ENCODE measurements at regions not wholly inside any gene's neighbourhood (a gene's known extent, or its start where the extent isn't known, plus 50 kb on each side); places are given as distances from the start of the nearest gene placed in this dataset.
A peak's percentile ranks its signal among the peaks of the same experiment; 100 is the strongest.

DNA sequence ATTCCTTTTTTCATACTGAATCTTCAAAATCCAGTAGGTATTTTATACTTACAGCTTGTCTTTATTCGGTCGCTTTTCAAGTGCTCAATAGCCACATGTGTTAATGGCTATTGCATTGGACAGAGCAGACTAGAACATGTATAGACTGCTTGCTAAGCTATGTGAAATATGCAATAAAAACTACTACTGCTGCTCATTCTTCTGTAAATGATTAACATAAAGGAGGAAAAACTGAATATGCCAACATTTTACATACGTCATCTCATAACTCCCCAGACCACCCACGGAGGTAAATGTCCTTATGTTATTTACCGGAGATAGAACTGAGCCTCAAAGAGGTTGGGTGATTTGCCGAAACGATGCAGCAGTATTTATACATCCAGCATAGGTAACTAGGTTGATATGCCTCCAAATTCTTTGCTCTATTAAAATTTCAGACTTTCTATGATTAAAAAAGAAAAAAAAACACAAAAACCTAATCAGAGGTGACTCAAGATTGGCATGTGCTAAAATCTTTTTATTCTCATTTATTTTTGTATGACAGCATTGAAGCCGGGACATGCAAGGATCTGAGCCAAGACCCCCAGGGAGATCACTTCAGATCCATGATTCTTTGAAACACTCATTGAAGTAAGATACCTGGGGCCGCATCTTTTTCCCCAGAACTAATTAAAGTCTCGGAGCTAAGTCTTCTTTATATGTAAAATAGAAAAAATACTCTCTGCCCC, 78.5 kb upstream of the OR5AK2 start:
- 56 to 68% methylated on average over 10 of the region's 10 CpGs for WGBS, 2 donors (ENCODE audit: low coverage in 1 of 2)
- Histone ChIP-seq H3K27me3 (no peaks in the 10 kb centered on the region), H3K36me3 (no peaks in the 10 kb centered on the region), H3K4me3 (no peak overlapping the region), H3K27ac (peak overlapping the region in 1 of 4 donors; percentile 2), H3K4me1 (peaks cover 0 to 12% (median 3%) of the 10 kb centered on the region in 4 donors), H3K9me3 (no peaks in the 10 kb centered on the region)
- peak; percentile 16 for DNase-seq
- in situ Hi-C loops (cut with MboI; ENCODE audit: low pct_ligation_motif_present in 1 of 4, low pct_unique_long_range_greater_than_20kb in 1 of 4, low sequenced_read_pairs in 3 of 4) (no loop called here), intact Hi-C loops (cut with DNase I; ENCODE audit: low total_unique reads) (no loop called here)
- TF ChIP-seq, protein P1, sequence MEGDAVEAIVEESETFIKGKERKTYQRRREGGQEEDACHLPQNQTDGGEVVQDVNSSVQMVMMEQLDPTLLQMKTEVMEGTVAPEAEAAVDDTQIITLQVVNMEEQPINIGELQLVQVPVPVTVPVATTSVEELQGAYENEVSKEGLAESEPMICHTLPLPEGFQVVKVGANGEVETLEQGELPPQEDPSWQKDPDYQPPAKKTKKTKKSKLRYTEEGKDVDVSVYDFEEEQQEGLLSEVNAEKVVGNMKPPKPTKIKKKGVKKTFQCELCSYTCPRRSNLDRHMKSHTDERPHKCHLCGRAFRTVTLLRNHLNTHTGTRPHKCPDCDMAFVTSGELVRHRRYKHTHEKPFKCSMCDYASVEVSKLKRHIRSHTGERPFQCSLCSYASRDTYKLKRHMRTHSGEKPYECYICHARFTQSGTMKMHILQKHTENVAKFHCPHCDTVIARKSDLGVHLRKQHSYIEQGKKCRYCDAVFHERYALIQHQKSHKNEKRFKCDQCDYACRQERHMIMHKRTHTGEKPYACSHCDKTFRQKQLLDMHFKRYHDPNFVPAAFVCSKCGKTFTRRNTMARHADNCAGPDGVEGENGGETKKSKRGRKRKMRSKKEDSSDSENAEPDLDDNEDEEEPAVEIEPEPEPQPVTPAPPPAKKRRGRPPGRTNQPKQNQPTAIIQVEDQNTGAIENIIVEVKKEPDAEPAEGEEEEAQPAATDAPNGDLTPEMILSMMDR (IDR thresholded peaks at IDR 0.05), result no peak
- TF ChIP-seq EP300 (IDR thresholded peaks at IDR 0.05; ENCODE audit: low read depth) (no peak), POLR2A (IDR thresholded peaks at IDR 0.05) (no peak), POLR2AphosphoS5 (IDR thresholded peaks at IDR 0.05) (no peak)

DNA sequence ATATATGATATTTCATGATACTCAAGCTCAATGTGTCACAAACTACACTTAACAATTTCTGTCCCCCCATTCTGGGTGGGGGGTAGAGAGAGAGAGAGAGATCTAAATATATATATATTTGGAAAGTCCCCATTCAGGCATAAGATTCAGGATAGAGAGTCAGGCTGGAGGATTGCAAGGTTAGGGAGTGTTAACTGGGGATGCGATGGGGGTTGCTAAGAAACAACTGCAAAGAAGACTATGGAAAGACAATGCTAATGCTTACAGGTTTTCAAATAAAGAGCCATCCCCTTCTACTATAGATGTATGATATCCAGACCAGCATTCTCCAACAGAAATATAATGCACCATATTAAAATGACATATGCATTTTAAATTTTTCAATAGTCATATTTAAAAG, 79.2 kb upstream of the OR5AK2 start:
- H3K9me3 ChIP-seq, result no peaks in the 10 kb centered on the region
- no peak overlapping the region for H3K27ac ChIP-seq
- DNase-seq, result no peak
- H3K36me3 ChIP-seq, result no peaks in the 10 kb centered on the region
- in situ Hi-C loops (cut with MboI; ENCODE audit: low pct_ligation_motif_present in 1 of 4, low pct_unique_long_range_greater_than_20kb in 1 of 4, low sequenced_read_pairs in 3 of 4), result no loop called here
- TF ChIP-seq POLR2A (IDR thresholded peaks at IDR 0.05) (no peak), EP300 (IDR thresholded peaks at IDR 0.05; ENCODE audit: low read depth) (no peak), POLR2AphosphoS5 (IDR thresholded peaks at IDR 0.05) (no peak)
- TF ChIP-seq, protein P1 (IDR thresholded peaks at IDR 0.05), result no peak
- no peak overlapping the region for H3K4me3 ChIP-seq
- H3K4me1 ChIP-seq, result peaks cover 0 to 12% (median 3%) of the 10 kb centered on the region in 4 donors
- intact Hi-C loops (cut with DNase I; ENCODE audit: low total_unique reads), result no loop called here
- H3K27me3 ChIP-seq, result no peaks in the 10 kb centered on the region
- WGBS, 2 donors (ENCODE audit: low coverage in 1 of 2), result 83 to 100% methylated on average over 1 of the region's 1 CpG

DNA sequence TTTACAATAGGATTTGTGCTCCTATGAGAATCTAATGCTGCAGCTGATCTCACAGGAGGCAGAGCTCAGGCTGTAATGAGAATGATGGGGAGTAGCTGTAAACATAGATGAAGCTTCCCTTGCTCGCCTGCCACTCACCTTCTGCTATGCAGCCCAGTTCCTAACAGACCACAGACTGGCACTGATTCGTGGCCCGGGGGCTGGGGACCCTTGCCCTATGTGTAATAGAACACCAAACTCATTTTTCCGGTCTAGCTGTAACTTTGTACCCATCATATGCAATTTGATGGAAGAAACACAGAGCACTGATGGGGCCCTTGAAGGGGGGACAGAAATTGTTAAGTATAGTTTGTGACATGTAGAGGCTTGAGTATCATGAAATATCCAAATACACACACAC, 79.6 kb upstream of the OR5AK2 start:
- H3K9me3 ChIP-seq, result no peaks in the 10 kb centered on the region
- DNase-seq, result no peak
- H3K27me3 ChIP-seq, result no peaks in the 10 kb centered on the region
- H3K4me3 ChIP-seq, result no peak overlapping the region
- intact Hi-C loops (cut with DNase I; ENCODE audit: low total_unique reads), result no loop called here
- peaks cover 0 to 12% (median 3%) of the 10 kb centered on the region in 4 donors for H3K4me1 ChIP-seq
- TF ChIP-seq, protein P1 (IDR thresholded peaks at IDR 0.05), result no peak
- TF ChIP-seq EP300 (IDR thresholded peaks at IDR 0.05; ENCODE audit: low read depth) (no peak), POLR2AphosphoS5 (IDR thresholded peaks at IDR 0.05) (no peak), POLR2A (IDR thresholded peaks at IDR 0.05) (no peak)
- no peaks in the 10 kb centered on the region for H3K36me3 ChIP-seq
- in situ Hi-C loops (cut with MboI; ENCODE audit: low pct_ligation_motif_present in 1 of 4, low pct_unique_long_range_greater_than_20kb in 1 of 4, low sequenced_read_pairs in 3 of 4), result no loop called here
- WGBS, 2 donors (ENCODE audit: low coverage in 1 of 2), result 83% methylated on average over 4 of the region's 4 CpGs; no CpG with 5 or more reads in 1 of the 2 donors
- H3K27ac ChIP-seq, result no peak overlapping the region

DNA sequence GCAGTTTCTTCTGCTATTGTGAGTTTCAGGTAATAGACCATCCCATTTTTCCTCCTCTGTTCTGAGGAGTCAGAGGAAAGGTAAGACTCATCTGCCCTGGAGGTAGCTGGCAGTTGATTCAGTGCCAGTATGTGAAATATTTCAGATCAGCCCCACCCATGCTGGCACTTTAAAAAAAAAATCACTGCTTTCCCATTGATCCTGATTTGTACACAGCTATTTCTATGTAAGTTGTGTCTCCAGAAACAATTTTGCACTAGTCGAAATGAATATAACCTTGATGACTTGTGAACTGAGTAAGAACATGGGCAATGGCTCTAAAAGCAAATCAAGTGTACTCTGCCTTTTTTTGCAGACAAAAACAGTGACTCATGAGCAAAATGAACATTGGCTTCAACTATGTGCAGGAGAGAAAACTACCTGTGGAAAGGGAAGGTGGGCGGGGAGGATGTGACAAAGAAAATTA, 82.0 kb upstream of the OR5AK2 start:
- in situ Hi-C loops (cut with MboI; ENCODE audit: low pct_ligation_motif_present in 1 of 4, low pct_unique_long_range_greater_than_20kb in 1 of 4, low sequenced_read_pairs in 3 of 4), result no loop called here
- H3K27ac ChIP-seq, result peak overlapping the region in 2 of 4 donors; percentile 7 to 21
- 37 to 52% methylated on average over 2 of the region's 2 CpGs for WGBS, 2 donors (ENCODE audit: low coverage in 1 of 2)
- no peaks in the 10 kb centered on the region for H3K9me3 ChIP-seq
- TF ChIP-seq, protein P1 (IDR thresholded peaks at IDR 0.05), result no peak
- no peak for TF ChIP-seq EP300 (IDR thresholded peaks at IDR 0.05; ENCODE audit: low read depth)
- TF ChIP-seq POLR2A (IDR thresholded peaks at IDR 0.05), result no peak
- H3K4me1 ChIP-seq, result peaks cover 0 to 12% (median 3%) of the 10 kb centered on the region in 4 donors
- no peaks in the 10 kb centered on the region for H3K27me3 ChIP-seq
- no peak for DNase-seq
- intact Hi-C loops (cut with DNase I; ENCODE audit: low total_unique reads), result no loop called here
- no peaks in the 10 kb centered on the region for H3K36me3 ChIP-seq
- no peak overlapping the region for H3K4me3 ChIP-seq

All from transverse colon (tissue), 4 donors.